ENCODE measurements at regions not wholly inside any gene's neighbourhood (a gene's known extent, or its start where the extent isn't known, plus 50 kb on each side); places are given as distances from the start of the nearest gene placed in this dataset.
A peak's percentile ranks its signal among the peaks of the same experiment; 100 is the strongest.

DNA sequence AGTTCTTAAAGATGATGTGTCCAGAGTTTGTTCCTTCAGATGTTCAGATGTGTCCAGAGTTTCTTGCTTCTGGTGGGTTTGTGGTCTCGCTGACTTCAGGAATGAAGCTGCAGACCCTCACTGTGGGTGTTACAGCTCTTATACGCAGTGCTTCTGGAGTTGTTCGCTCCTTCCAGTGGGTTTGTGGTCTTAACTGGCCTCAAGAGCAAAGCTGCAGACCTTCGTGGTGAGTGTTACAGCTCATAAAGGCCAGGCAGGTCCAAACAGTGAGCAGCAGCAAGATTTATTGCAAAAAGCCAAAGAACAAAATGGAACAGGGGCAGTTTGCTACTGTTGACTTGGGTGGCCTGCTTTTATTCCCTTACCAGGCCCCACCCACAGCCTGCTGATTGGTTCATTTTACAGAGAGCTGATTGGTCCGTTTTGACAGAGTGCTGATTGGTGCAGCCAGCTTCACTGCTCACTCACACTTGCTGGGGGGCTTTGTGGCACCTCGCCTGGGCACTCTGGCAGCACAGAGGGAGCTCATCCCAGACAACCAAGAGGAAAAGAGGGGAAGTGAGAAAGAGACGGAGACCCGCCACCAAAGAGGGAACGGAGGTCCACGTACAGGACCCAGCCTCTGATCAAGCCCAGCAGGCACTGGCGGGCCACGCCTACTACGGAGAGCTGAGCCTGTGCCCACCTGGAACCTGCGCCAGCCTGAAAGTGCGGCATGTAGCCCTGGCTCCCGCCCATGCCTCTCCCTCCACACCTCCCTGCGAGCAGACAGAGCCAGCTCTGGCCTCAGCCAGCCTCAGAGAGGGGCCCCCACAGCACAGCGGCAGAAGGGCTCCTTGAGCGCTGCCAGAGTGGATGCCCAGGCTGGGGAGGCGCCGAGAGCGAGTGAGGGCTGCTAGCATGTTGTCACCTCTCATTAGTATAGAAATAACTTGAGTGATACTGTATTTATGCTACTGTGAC, 55.8 kb upstream of the SEMA3C start:
- FAIRE-seq (peak; percentile 29), DNase-seq (ENCODE audit: low read depth, low spot score) (no peak)
- H3K9me1 ChIP-seq (ENCODE audit: control insufficient read depth, extremely low read depth, insufficient read depth, low read length) = no peaks in the 10 kb centered on the region
- H3K36me3 ChIP-seq (ENCODE audit: control insufficient read depth in 2 of 2, extremely low read depth in 1 of 2, insufficient read depth in 2 of 2, low read length in 2 of 2) = no peaks in the 10 kb centered on the region
- H3K79me2 ChIP-seq (ENCODE audit: control insufficient read depth, insufficient read depth, low read length) = no peaks in the 10 kb centered on the region
- no peaks in the 10 kb centered on the region for H3K27me3 ChIP-seq (ENCODE audit: control insufficient read depth, extremely low read depth, insufficient read depth, low read length)
- no peak overlapping the region for H3K9ac ChIP-seq (ENCODE audit: control insufficient read depth, extremely low read depth, insufficient read depth, low read length)
- no peak overlapping the region for H3K4me2 ChIP-seq (ENCODE audit: control insufficient read depth, extremely low read depth, insufficient read depth, low read depth, low read length)
- no peak overlapping the region for H3K4me3 ChIP-seq (ENCODE audit: control insufficient read depth in 2 of 3, extremely low read depth in 1 of 3, insufficient read depth in 2 of 3, low read depth in 1 of 3, low read length in 3 of 3)
- dilution Hi-C loops (cut with MboI; ENCODE audit: extremely low pct_ligation_motif_present, low sequenced_read_pairs) = no loop called here
- H2AFZ ChIP-seq (ENCODE audit: control insufficient read depth, low read length) = no peak overlapping the region
- no peak overlapping the region for H3K27ac ChIP-seq (ENCODE audit: control insufficient read depth, insufficient read depth, low read length)
- H4K20me1 ChIP-seq (ENCODE audit: control insufficient read depth, extremely low read depth, insufficient read depth, low read length) = no peaks in the 10 kb centered on the region
- no peaks in the 10 kb centered on the region for H3K9me3 ChIP-seq (ENCODE audit: control insufficient read depth, low read depth, low read length)
- TF ChIP-seq EZH2 (IDR thresholded peaks at IDR 0.05; ENCODE audit: low read length) = no peak
- TF ChIP-seq, protein P1, sequence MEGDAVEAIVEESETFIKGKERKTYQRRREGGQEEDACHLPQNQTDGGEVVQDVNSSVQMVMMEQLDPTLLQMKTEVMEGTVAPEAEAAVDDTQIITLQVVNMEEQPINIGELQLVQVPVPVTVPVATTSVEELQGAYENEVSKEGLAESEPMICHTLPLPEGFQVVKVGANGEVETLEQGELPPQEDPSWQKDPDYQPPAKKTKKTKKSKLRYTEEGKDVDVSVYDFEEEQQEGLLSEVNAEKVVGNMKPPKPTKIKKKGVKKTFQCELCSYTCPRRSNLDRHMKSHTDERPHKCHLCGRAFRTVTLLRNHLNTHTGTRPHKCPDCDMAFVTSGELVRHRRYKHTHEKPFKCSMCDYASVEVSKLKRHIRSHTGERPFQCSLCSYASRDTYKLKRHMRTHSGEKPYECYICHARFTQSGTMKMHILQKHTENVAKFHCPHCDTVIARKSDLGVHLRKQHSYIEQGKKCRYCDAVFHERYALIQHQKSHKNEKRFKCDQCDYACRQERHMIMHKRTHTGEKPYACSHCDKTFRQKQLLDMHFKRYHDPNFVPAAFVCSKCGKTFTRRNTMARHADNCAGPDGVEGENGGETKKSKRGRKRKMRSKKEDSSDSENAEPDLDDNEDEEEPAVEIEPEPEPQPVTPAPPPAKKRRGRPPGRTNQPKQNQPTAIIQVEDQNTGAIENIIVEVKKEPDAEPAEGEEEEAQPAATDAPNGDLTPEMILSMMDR (optimal IDR thresholded peaks at IDR 0.05 in 1 of 3, IDR thresholded peaks at IDR 0.05 in 1 of 3, conservative IDR thresholded peaks at IDR 0.05 in 1 of 3; ENCODE audit: extremely low read depth in 1 of 3, insufficient read depth in 2 of 3, low read length in 3 of 3) = no peak
- H3K4me1 ChIP-seq (ENCODE audit: control insufficient read depth, extremely low read depth, insufficient read depth, low read length) = no peaks in the 10 kb centered on the region

DNA sequence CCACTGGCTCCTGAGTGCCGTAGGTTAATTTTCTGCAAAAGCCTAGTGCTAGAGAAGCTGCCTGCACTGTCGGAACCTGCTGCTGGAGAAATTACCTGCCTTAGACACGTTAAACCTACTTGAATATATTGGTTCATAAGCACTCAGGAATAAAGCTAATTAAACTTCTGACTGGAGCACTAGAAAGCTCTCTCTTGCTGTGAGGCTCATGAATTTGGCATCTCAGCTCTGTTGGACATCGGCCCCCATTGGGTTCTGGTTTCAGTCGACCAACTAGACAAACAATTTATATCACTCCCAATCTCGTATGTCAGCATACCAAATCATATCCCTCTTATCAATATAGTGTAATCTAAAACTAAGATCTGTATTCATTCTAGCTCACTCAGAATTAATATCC, 52.4 kb upstream of the SEMA3C start:
- no peak overlapping the region for H3K27ac ChIP-seq (ENCODE audit: control insufficient read depth, insufficient read depth, low read length)
- H3K9me3 ChIP-seq (ENCODE audit: control insufficient read depth, low read depth, low read length) = no peaks in the 10 kb centered on the region
- DNase-seq (ENCODE audit: low read depth, low spot score) (no peak), FAIRE-seq (no peak)
- no peak overlapping the region for H3K4me2 ChIP-seq (ENCODE audit: control insufficient read depth, extremely low read depth, insufficient read depth, low read depth, low read length)
- H3K9me1 ChIP-seq (ENCODE audit: control insufficient read depth, extremely low read depth, insufficient read depth, low read length) = no peaks in the 10 kb centered on the region
- no peak for TF ChIP-seq EZH2 (IDR thresholded peaks at IDR 0.05; ENCODE audit: low read length)
- TF ChIP-seq, protein P1 (optimal IDR thresholded peaks at IDR 0.05 in 1 of 3, IDR thresholded peaks at IDR 0.05 in 1 of 3, conservative IDR thresholded peaks at IDR 0.05 in 1 of 3; ENCODE audit: extremely low read depth in 1 of 3, insufficient read depth in 2 of 3, low read length in 3 of 3) = no peak
- H3K4me3 ChIP-seq (ENCODE audit: control insufficient read depth in 2 of 3, extremely low read depth in 1 of 3, insufficient read depth in 2 of 3, low read depth in 1 of 3, low read length in 3 of 3) = no peak overlapping the region
- H3K9ac ChIP-seq (ENCODE audit: control insufficient read depth, extremely low read depth, insufficient read depth, low read length) = no peak overlapping the region
- H3K4me1 ChIP-seq (ENCODE audit: control insufficient read depth, extremely low read depth, insufficient read depth, low read length) = no peaks in the 10 kb centered on the region
- H3K79me2 ChIP-seq (ENCODE audit: control insufficient read depth, insufficient read depth, low read length) = no peaks in the 10 kb centered on the region
- H4K20me1 ChIP-seq (ENCODE audit: control insufficient read depth, extremely low read depth, insufficient read depth, low read length) = no peaks in the 10 kb centered on the region
- H3K27me3 ChIP-seq (ENCODE audit: control insufficient read depth, extremely low read depth, insufficient read depth, low read length) = no peaks in the 10 kb centered on the region
- dilution Hi-C loops (cut with MboI; ENCODE audit: extremely low pct_ligation_motif_present, low sequenced_read_pairs) = no loop called here
- H2AFZ ChIP-seq (ENCODE audit: control insufficient read depth, low read length) = no peak overlapping the region
- H3K36me3 ChIP-seq (ENCODE audit: control insufficient read depth in 2 of 2, extremely low read depth in 1 of 2, insufficient read depth in 2 of 2, low read length in 2 of 2) = no peaks in the 10 kb centered on the region

Small RNA genes lying in the stretch of these regions (small RNA-seq; reads per million reads assigned to genes)
- 0 reads per million in 3 experiments for gene AC004866.1 (ENCODE audit: insufficient read length in 3 of 3, low read depth in 3 of 3, low replicate concordance in 1 of 3)
